Activated CD4-positive, alpha-beta memory T cell treated with anti-CD3 and anti-CD28 coated beads, Interleukin-2, amount 10 ng/mL, durations not matched to agents 7 days and 5 days (primary cell): ENCODE measurements at regions not wholly inside any gene's neighbourhood (a gene's known extent, or its start where the extent isn't known, plus 50 kb on each side); places are given as distances from the start of the nearest gene placed in this dataset.

Experiments used
- CTCF ChIA-PET: fragments of 350-600 bp; sonication (Branson Sonifier 250); formaldehyde crosslinking; loops from one replicate; lab custom pipeline; 2021; ENCODE audit warnings: antibody characterized with exemption, inconsistent platforms; lab: Charles Lee
- POLR2A ChIA-PET: fragments of 350-600 bp; sonication (Branson Sonifier 250); formaldehyde crosslinking; loops from one replicate; lab custom pipeline; 2021; ENCODE audit warnings: antibody characterized with exemption; lab: Charles Lee
- DNase-seq: peaks from one replicate; pipeline ENCODE4 v3.0.0-alpha.2; 2020
- H3K27ac Mint-ChIP-seq: one replicate; pipeline ENCODE4 v1.8.0; 2021; ENCODE audit warnings: mild to moderate bottlenecking, mixed read lengths
- H3K27me3 Mint-ChIP-seq: one replicate; pipeline ENCODE4 v1.8.0; 2021; ENCODE audit warnings: mixed read lengths
- H3K36me3 Mint-ChIP-seq: one replicate; pipeline ENCODE4 v1.8.0; 2021; ENCODE audit warnings: low read depth, mixed read lengths
- H3K4me1 Mint-ChIP-seq: one replicate; pipeline ENCODE4 v1.8.0; 2021; ENCODE audit warnings: mixed read lengths
- H3K4me3 Mint-ChIP-seq: one replicate; pipeline ENCODE4 v1.8.0; 2021; ENCODE audit warnings: mild to moderate bottlenecking, mixed read lengths
- H3K9me3 Mint-ChIP-seq: one replicate; pipeline ENCODE4 v1.8.0; 2021; ENCODE audit warnings: mixed read lengths

GRCh38 chr5:65094279-65094678 is 325.5 kb downstream of the CWC27 start:
- H3K4me1 Mint-ChIP-seq, result no peaks in the 10 kb centered on the region
- POLR2A ChIA-PET, result no interaction called here
- H3K36me3 Mint-ChIP-seq, result no peaks in the 10 kb centered on the region
- CTCF ChIA-PET, result no interaction called here
- no peak overlapping the region for H3K4me3 Mint-ChIP-seq
- H3K27me3 Mint-ChIP-seq, result peaks cover 13% of the 10 kb centered on the region
- no peak for DNase-seq
- no peaks in the 10 kb centered on the region for H3K9me3 Mint-ChIP-seq
- no peak overlapping the region for H3K27ac Mint-ChIP-seq

GRCh38 chr5:65098393-65098792 is 329.7 kb downstream of the CWC27 start:
- no peak for DNase-seq
- Mint-ChIP-seq H3K27me3 (peaks cover 15% of the 10 kb centered on the region), H3K36me3 (no peaks in the 10 kb centered on the region), H3K9me3 (no peaks in the 10 kb centered on the region), H3K4me1 (peaks cover 6% of the 10 kb centered on the region), H3K4me3 (no peak overlapping the region), H3K27ac (no peak overlapping the region)
- POLR2A ChIA-PET, result no interaction called here
- CTCF ChIA-PET, result no interaction called here
